Activated naive CD4-positive, alpha-beta T cell treated with anti-CD3 and anti-CD28 coated beads, Interleukin-2, amount 10 ng/mL, durations not matched to agents 7 days and 5 days (primary cell): ENCODE measurements at regions not wholly inside any gene's neighbourhood (a gene's known extent, or its start where the extent isn't known, plus 50 kb on each side); places are given as distances from the start of the nearest gene placed in this dataset.
A peak's percentile ranks its signal among the peaks of the same experiment; 100 is the strongest.

ENCODE experiments used
- CTCF ChIA-PET: fragments of 350-600 bp; sonication (Branson Sonifier 250); formaldehyde crosslinking; loops from one replicate; lab custom pipeline; 2021; ENCODE audit warnings: antibody characterized with exemption; lab: Charles Lee
- DNase-seq: peaks from one replicate; pipeline ENCODE4 v3.0.0-alpha.2; 2020
- H3K27ac Mint-ChIP-seq: one replicate; pipeline ENCODE4 v1.8.0; 2021; ENCODE audit warnings: mild to moderate bottlenecking, moderate library complexity, mixed read lengths
- H3K27me3 Mint-ChIP-seq: one replicate; pipeline ENCODE4 v1.8.0; 2021; ENCODE audit warnings: mild to moderate bottlenecking, mixed read lengths
- H3K36me3 Mint-ChIP-seq: one replicate; pipeline ENCODE4 v1.8.0; 2021; ENCODE audit warnings: mixed read lengths
- H3K4me1 Mint-ChIP-seq: one replicate; pipeline ENCODE4 v1.8.0; 2021; ENCODE audit warnings: mixed read lengths
- H3K4me3 Mint-ChIP-seq: one replicate; pipeline ENCODE4 v1.8.0; 2021; ENCODE audit warnings: mild to moderate bottlenecking, moderate library complexity, mixed read lengths
- H3K9me3 Mint-ChIP-seq: one replicate; pipeline ENCODE4 v1.8.0; 2021; ENCODE audit warnings: mixed read lengths

DNA sequence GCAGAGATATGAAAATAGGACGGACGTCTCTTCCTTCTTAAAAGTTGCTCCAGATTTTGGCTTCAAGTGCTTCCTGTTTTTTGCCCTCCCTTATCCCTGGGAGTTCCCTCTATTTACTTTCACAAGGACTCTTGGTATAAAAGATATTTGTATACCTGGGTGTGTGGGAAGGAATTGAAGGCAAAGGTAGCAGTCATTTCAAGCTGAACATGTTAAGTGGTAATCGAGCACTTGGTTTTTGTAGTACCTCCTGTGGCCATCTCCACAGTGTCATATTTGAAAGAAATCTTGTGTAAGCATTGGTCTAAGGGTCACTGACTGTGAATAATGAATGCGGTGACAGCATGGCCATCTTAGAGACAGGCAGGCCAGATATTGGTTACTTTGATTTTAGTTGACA, 593.6 kb downstream of the MTRR start:
- Mint-ChIP-seq H3K9me3 (no peaks in the 10 kb centered on the region), H3K27me3 (no peaks in the 10 kb centered on the region), H3K36me3 (no peaks in the 10 kb centered on the region), H3K27ac (no peak overlapping the region), H3K4me1 (peaks cover 4% of the 10 kb centered on the region), H3K4me3 (no peak overlapping the region)
- CTCF ChIA-PET = no interaction called here
- no peak for DNase-seq

DNA sequence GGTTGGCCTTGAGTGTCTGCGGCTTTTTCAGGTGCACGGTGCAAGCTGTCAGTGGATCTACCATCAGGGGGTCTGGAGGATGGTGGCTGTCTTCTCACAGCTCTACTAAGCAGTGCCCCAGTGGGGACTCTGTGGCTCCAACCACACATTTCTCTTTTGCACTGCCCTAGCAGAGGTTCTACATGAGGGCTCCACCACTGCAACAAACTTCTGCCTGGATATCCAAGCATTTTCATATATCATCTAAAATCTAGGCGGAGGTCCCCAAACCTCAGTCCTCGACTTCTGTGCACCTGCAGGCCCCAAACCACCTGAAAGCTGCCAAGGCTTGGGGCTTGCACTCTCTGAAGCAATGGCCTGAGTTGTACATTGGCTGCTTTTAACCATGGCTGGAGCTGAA, 601.5 kb downstream of the MTRR start:
- Mint-ChIP-seq H3K27ac (no peak overlapping the region), H3K4me3 (no peak overlapping the region), H3K27me3 (no peaks in the 10 kb centered on the region), H3K4me1 (no peaks in the 10 kb centered on the region), H3K36me3 (no peaks in the 10 kb centered on the region), H3K9me3 (peaks cover 20% of the 10 kb centered on the region)
- DNase-seq = no peak
- CTCF ChIA-PET = no interaction called here

DNA sequence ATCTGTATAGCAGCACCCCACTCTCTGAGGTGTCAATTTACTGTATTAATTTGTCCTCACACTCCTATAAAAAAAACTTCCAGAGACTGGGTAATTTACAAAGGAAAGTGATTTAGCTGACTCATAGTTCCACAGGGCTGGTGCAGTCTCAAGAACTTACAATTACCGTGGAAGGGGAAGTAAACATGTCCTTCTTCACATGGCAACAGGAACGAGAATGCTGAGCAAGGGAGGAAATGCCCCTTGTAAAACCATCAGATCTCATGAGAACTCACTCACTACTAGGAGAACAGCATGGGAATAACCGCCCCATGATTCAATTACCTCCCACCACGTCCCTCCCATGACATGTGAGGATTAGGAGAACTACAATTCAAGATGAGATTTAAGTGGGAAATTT, 602.6 kb downstream of the MTRR start:
- CTCF ChIA-PET = no interaction called here
- H3K4me1 Mint-ChIP-seq = no peaks in the 10 kb centered on the region
- H3K4me3 Mint-ChIP-seq = no peak overlapping the region
- DNase-seq = no peak
- H3K9me3 Mint-ChIP-seq = peaks cover 20% of the 10 kb centered on the region
- H3K36me3 Mint-ChIP-seq = no peaks in the 10 kb centered on the region
- no peaks in the 10 kb centered on the region for H3K27me3 Mint-ChIP-seq
- H3K27ac Mint-ChIP-seq = no peak overlapping the region

DNA sequence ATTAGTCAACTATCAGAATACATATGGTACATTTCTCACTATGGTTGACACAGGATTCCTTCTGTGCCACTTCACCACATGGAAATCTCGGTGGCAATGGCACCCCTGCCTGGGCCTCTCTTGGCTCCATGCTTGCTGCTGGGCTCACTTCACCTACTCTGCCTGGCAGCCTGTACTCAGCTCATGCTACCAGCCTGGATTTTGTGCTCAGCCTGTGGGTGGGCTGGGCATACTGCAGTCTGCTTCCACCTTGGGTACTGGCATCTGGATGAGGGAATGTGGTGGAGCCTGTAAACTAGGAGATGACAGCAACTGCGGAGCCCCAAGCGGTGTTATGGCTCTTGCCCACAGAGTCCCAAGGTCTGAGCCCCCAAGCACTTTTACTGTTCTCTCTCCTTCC, 604.1 kb downstream of the MTRR start:
- no peaks in the 10 kb centered on the region for H3K36me3 Mint-ChIP-seq
- no peak overlapping the region for H3K4me3 Mint-ChIP-seq
- peaks cover 20% of the 10 kb centered on the region for H3K9me3 Mint-ChIP-seq

DNA sequence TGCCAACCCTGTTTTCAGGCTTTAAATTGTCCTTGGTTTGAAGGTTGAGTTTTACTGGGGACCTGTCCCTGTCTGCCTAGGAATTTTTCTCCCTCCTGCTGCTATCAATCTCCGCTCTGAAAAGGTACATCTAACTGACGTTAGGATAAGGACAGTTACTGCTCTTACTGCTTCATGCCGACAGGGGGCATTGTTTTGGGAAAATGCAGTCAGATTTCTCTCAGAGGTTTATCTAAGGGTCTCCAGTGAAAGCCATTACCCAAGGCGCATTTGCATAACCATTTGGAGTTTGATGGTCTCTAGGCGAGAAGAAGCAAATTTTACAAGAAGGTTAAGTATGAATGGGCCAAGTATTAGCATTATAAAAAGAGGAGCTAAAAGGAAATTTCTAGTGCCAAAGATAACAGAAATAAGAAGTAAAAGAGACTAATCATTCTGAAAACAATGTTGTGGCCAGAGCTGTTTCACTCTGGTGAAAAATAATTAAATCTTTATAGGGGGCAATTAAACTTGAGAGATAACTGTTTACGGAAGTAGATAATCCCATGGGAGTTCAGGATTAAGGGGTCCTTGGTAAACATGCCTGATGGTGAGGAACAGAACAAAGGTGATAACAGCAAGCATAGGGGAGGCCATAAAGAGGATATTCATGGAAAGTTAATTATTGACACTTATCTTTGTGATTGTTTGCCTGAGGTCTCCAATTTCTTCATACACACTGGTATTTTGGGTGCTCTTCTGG, 605.0 kb downstream of the MTRR start:
- no peaks in the 10 kb centered on the region for H3K27me3 Mint-ChIP-seq
- H3K36me3 Mint-ChIP-seq = no peaks in the 10 kb centered on the region
- DNase-seq = no peak
- no peak overlapping the region for H3K4me3 Mint-ChIP-seq
- H3K4me1 Mint-ChIP-seq = no peaks in the 10 kb centered on the region
- H3K9me3 Mint-ChIP-seq = peaks cover 20% of the 10 kb centered on the region
- CTCF ChIA-PET = no interaction called here
- H3K27ac Mint-ChIP-seq = no peak overlapping the region

More for the DNA sequence above, 604.1 kb downstream of the MTRR start:
- no peak overlapping the region for H3K27ac Mint-ChIP-seq
- H3K4me1 Mint-ChIP-seq = no peaks in the 10 kb centered on the region
- no peaks in the 10 kb centered on the region for H3K27me3 Mint-ChIP-seq
- CTCF ChIA-PET = no interaction called here
- DNase-seq = no peak

DNA sequence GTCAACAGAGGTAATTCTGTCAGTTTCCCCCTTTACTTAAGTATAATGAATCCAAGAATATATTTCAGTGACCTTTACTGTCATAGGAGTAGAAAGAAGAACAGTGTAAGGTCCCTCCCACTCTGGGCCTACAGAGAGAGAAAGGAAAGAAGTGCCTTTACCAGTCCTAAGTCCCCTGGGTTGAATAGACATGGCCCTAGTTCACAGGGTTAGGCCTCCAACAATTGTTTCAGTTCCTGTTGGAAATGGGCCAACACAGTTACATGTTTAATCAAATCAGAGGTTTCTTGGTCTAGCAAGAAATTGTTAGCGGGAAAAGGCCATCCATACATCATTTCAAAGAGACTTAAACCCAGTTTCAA, 605.6 kb downstream of the MTRR start:
- Mint-ChIP-seq H3K4me1 (no peaks in the 10 kb centered on the region), H3K9me3 (peaks cover 19% of the 10 kb centered on the region), H3K4me3 (no peak overlapping the region), H3K36me3 (no peaks in the 10 kb centered on the region), H3K27me3 (no peaks in the 10 kb centered on the region), H3K27ac (no peak overlapping the region)
- CTCF ChIA-PET = no interaction called here
- DNase-seq = no peak

DNA sequence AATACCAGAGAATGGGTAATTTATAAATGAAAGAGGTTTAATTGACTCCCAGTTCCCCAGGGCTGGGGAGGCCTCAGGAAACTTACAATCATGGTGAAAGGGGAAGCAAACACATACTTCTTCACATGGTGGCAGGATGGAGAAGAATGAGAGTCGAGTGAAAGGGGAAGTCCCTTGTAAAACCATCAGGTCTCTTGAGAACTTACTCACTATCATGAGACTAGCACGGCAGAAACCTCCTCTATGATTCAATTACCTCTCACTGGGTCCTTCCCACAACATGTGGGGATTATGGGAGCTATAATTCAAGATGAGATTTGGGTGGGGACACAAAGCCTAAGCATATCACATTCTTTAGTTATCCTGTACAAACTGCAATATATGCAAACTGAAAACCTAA, 609.4 kb downstream of the MTRR start:
- CTCF ChIA-PET = no interaction called here
- no peak overlapping the region for H3K4me3 Mint-ChIP-seq
- DNase-seq = no peak
- no peak overlapping the region for H3K27ac Mint-ChIP-seq
- H3K4me1 Mint-ChIP-seq = no peaks in the 10 kb centered on the region
- H3K9me3 Mint-ChIP-seq = peaks cover 8% of the 10 kb centered on the region
- no peaks in the 10 kb centered on the region for H3K36me3 Mint-ChIP-seq
- no peaks in the 10 kb centered on the region for H3K27me3 Mint-ChIP-seq

DNA sequence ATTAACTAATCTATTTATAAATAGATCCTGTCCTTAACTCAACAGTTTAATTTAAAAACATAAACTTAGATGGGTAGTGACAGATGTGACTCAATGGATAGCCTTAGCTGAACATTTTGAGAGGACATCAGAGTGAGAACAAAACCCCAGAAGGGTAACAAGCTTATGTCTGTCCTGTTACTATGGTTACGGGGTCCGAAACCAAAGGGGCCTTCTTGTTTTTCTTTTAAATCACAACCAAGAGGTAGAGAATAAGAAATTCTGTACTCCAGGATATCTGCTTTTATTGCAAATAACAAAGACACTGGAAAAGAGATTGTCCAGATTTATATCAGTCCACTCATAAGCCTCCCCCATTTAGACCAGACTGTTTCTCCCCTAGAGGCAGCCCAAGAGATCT, 612.1 kb downstream of the MTRR start:
- H3K27me3 Mint-ChIP-seq = no peaks in the 10 kb centered on the region
- no peaks in the 10 kb centered on the region for H3K4me1 Mint-ChIP-seq
- CTCF ChIA-PET = no interaction called here
- H3K9me3 Mint-ChIP-seq = peaks cover 5% of the 10 kb centered on the region
- H3K4me3 Mint-ChIP-seq = no peak overlapping the region
- no peaks in the 10 kb centered on the region for H3K36me3 Mint-ChIP-seq
- no peak overlapping the region for H3K27ac Mint-ChIP-seq
- no peak for DNase-seq

DNA sequence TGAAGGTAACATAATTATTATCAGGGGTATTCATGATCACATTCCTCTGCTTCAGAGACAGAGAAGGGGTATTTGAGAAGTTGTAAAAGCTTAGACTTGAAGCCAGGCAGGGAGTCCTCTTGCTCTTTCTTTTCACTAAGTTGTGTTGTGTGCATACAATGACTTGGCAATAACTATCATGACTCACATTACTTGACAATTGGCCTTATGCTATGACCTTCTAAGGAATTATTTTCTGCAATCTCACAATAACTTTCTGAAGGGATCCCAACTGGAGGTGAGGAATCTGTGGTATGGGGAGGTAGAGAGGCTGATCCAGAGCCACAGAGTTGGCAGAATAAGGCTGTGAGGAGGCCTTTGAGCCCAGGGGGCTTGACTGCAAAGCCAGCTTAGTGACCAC, 622.3 kb downstream of the MTRR start:
- no peak overlapping the region for H3K4me3 Mint-ChIP-seq
- peaks cover 15% of the 10 kb centered on the region for H3K9me3 Mint-ChIP-seq
- H3K27ac Mint-ChIP-seq = no peak overlapping the region
- CTCF ChIA-PET = no interaction called here
- no peak for DNase-seq
- H3K27me3 Mint-ChIP-seq = no peaks in the 10 kb centered on the region
- H3K4me1 Mint-ChIP-seq = no peaks in the 10 kb centered on the region
- H3K36me3 Mint-ChIP-seq = no peaks in the 10 kb centered on the region

DNA sequence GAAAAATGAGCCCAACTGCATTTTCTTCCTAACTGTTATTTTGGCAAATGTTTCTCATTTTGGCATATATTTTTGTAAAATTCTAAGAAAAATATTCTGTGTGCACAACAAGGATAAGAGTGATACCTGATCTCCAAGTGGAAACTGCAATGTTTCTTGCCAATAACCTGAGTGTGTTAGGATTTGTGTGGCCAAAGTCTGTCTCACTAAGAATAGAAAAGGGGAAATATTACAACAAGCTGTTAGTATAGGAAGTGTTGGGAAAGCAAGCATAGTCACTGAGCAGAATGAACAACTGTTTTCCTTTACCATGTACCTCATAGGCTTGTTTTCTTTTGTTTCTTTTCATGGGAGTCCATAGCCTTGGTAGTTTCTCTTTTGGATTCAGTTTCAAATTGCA, 624.2 kb downstream of the MTRR start:
- H3K4me1 Mint-ChIP-seq = no peaks in the 10 kb centered on the region
- CTCF ChIA-PET = no interaction called here
- peaks cover 18% of the 10 kb centered on the region for H3K9me3 Mint-ChIP-seq
- H3K27ac Mint-ChIP-seq = no peak overlapping the region
- DNase-seq = no peak
- no peaks in the 10 kb centered on the region for H3K27me3 Mint-ChIP-seq
- no peaks in the 10 kb centered on the region for H3K36me3 Mint-ChIP-seq
- no peak overlapping the region for H3K4me3 Mint-ChIP-seq

DNA sequence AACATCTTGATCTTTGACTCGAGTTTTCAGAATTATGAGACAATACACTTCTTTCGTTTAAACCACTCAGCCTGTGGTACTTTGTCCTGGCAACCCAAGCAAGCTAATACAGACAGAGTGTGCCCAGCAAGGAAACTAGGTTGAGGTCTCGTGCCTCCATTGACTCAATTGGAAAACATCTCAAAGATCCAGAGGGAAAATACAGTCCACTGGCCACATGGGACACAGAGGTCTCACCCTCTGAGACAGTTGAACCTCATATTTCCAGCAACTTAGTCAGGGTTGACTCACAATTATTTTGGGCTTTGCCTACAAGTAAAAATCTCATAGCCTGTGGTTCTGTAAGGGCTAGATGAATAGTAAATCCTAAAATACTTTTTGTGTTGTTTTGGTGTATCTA, 631.5 kb downstream of the MTRR start:
- Mint-ChIP-seq H3K4me1 (no peaks in the 10 kb centered on the region), H3K4me3 (no peak overlapping the region), H3K27ac (no peak overlapping the region), H3K9me3 (peaks cover 14% of the 10 kb centered on the region), H3K27me3 (no peaks in the 10 kb centered on the region), H3K36me3 (no peaks in the 10 kb centered on the region)
- CTCF ChIA-PET = no interaction called here
- DNase-seq = no peak

DNA sequence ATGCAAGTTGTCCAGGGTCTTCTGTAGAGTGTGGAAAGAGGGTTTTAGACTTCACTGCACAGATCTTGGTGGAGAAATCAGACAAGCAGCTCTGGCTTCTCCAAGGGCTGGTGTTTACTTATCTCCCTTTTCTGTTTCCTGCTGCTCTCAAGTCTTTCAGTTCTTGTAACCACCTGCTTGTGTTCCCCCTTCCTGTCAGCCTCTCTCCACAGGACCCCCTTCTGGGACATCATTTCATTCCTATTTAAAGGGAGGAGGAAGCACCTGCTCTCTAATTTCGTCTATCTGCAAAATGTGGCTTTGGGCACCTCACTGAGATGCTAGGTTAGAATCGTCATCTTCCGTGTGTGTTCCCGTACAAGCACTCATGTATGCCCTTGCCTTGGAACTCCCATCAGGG, 636.2 kb downstream of the MTRR start:
- Mint-ChIP-seq H3K4me3 (no peak overlapping the region), H3K36me3 (no peaks in the 10 kb centered on the region), H3K9me3 (peaks cover 8% of the 10 kb centered on the region), H3K27ac (no peak overlapping the region), H3K4me1 (no peaks in the 10 kb centered on the region), H3K27me3 (no peaks in the 10 kb centered on the region)
- CTCF ChIA-PET = no interaction called here
- no peak for DNase-seq

DNA sequence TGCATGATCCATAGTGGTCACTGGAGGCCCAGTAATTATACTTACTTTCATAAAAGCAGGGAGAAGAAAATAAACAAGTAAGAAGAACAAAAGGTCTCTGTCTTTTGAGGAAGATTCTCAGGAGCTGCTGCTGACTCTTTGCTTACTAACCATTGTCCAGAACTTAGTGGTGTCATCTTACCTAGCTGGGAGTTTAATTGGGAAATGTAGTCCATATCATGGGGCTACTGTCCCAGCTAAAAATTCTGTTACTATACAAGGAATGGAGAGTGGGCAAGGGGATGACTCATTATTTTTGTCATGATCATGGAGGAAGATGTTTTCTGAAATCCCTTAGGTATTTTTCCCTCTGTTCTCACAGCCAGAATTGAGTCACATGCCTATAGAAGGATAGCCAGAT, 639.3 kb downstream of the MTRR start:
- CTCF ChIA-PET = no interaction called here
- Mint-ChIP-seq H3K4me1 (no peaks in the 10 kb centered on the region), H3K27me3 (no peaks in the 10 kb centered on the region), H3K4me3 (no peak overlapping the region), H3K27ac (no peak overlapping the region), H3K36me3 (no peaks in the 10 kb centered on the region), H3K9me3 (peaks cover 9% of the 10 kb centered on the region)
- no peak for DNase-seq

DNA sequence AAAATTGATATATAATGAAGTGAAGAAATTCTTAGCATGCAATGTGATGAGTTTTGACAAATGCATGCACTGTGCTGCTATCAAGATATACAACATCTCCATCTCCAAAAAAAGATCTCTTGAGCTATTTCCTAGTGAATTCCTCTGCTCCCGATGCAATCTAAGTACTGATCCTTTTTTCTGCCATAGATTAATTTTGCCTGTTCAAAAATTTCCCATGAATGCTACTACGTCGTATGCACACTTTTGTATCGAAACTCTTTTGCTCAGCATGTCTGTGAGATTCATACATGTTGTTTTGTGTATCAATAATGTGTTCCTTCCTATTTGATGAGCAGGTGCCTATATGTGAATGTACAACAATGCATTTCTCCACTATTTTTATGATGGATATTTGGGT, 647.4 kb downstream of the MTRR start:
- Mint-ChIP-seq H3K27ac (no peak overlapping the region), H3K4me3 (no peak overlapping the region), H3K9me3 (peaks cover 13% of the 10 kb centered on the region), H3K27me3 (no peaks in the 10 kb centered on the region), H3K4me1 (no peaks in the 10 kb centered on the region), H3K36me3 (no peaks in the 10 kb centered on the region)
- CTCF ChIA-PET = no interaction called here
- DNase-seq = no peak

DNA sequence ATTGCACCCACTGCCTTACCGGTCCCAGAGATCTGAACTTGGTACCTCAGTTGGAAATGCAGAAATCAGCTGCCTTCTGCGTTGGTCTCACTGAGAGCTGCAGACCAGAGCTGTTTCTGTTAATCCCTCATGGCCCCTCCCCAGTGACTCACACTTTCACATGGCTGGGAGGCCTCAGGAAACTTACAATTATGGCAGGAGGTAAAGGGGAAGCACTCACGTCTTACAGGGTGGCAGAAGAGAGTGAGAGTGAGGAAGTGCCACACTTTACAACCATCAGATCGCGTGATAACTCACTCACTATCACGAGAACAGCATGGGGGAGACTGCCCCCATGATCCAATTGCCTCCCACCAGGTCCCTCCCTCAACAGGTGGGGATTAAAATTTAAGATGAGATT, 648.5 kb downstream of the MTRR start:
- no peaks in the 10 kb centered on the region for H3K27me3 Mint-ChIP-seq
- no peak overlapping the region for H3K4me3 Mint-ChIP-seq
- CTCF ChIA-PET = no interaction called here
- H3K27ac Mint-ChIP-seq = no peak overlapping the region
- no peaks in the 10 kb centered on the region for H3K4me1 Mint-ChIP-seq
- no peak for DNase-seq
- H3K36me3 Mint-ChIP-seq = no peaks in the 10 kb centered on the region
- H3K9me3 Mint-ChIP-seq = peaks cover 11% of the 10 kb centered on the region

DNA sequence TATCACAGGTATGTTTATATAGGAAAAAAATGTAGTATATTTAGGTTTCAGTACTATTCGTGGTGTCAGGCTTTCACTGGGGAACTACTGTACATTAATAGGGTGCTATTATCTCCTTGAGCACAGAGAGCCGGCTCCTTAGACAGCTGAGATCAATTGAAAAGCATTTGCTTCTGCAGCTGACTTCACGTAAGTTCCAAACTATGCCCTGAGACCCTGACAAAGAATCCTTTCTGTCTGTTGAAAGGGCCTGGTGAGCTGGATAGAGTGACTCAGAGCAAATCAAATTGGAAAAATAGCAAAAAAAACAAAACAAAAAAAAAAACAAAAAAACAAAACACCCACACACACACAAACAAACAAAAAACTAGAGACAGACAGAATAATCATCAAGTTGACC, 652.0 kb downstream of the MTRR start:
- Mint-ChIP-seq H3K36me3 (no peaks in the 10 kb centered on the region), H3K4me3 (no peak overlapping the region), H3K9me3 (peaks cover 3% of the 10 kb centered on the region), H3K27ac (peak overlapping the region; percentile 52), H3K4me1 (no peaks in the 10 kb centered on the region), H3K27me3 (no peaks in the 10 kb centered on the region)
- CTCF ChIA-PET = no interaction called here
- DNase-seq = no peak
